Astrocyte (in vitro differentiated cells and primary cell): ENCODE measurements at regions not wholly inside any gene's neighbourhood (a gene's known extent, or its start where the extent isn't known, plus 50 kb on each side); places are given as distances from the start of the nearest gene placed in this dataset.
A peak's percentile ranks its signal among the peaks of the same experiment; 100 is the strongest.
"Not testable (repeated sequence)": the region's sequence is repeated elsewhere in the genome, so short reads cannot be mapped to it uniquely, and the experiment has no call there.

Experiments used
- DNase-seq: peaks from one replicate; pipeline ENCODE4 v3.0.0-alpha.2; 2010; ENCODE audit warnings: low read depth
- FAIRE-seq: peaks from 2 replicates; lab custom pipeline; 2011; peaks lifted over from hg19 to GRCh38; lab: Jason Lieb, UNC
- H2AFZ ChIP-seq: 2 replicates; pipeline ENCODE4 v1.6.0; 2012; ENCODE audit warnings: low read depth, low read length, inconsistent platforms
- H3K27ac ChIP-seq: 2 replicates; pipeline ENCODE4 v1.5.1; 2011; ENCODE audit warnings: low read depth, low read length, inconsistent platforms
- H3K27me3 ChIP-seq: 2 replicates; pipeline ENCODE4 v1.6.0; 2011; ENCODE audit warnings: low read length, inconsistent platforms; ENCODE audit not compliant: insufficient read depth
- H3K36me3 ChIP-seq: 2 replicates; pipeline ENCODE4 v1.5.1; 2011; ENCODE audit warnings: low read length, inconsistent platforms; ENCODE audit not compliant: insufficient read depth
- H3K4me1 ChIP-seq: 2 replicates; pipeline ENCODE4 v1.5.1; 2011; ENCODE audit warnings: low read length, inconsistent platforms; ENCODE audit not compliant: insufficient read depth
- H3K4me2 ChIP-seq: 2 replicates; pipeline ENCODE4 v1.6.0; 2012; ENCODE audit warnings: low read length, inconsistent platforms
- H3K4me3 ChIP-seq: 2 replicates; pipeline ENCODE4 v1.5.1; 2011; ENCODE audit warnings: low read depth, mild to moderate bottlenecking, low read length, inconsistent platforms; ENCODE audit not compliant: insufficient read depth
- H3K79me2 ChIP-seq: 2 replicates; pipeline ENCODE4 v1.6.0; 2012; ENCODE audit warnings: mild to moderate bottlenecking, low read length, inconsistent platforms; ENCODE audit not compliant: insufficient read depth
- H3K9ac ChIP-seq: 2 replicates; pipeline ENCODE4 v1.6.0; 2012; ENCODE audit warnings: mild to moderate bottlenecking, low read length, inconsistent platforms
- H3K9me3 ChIP-seq: 2 replicates; pipeline ENCODE4 v1.5.1; 2012; ENCODE audit warnings: low read depth, mild to moderate bottlenecking, low read length, inconsistent platforms; ENCODE audit not compliant: insufficient read depth
- H4K20me1 ChIP-seq: 2 replicates; pipeline ENCODE4 v1.6.0; 2012; ENCODE audit warnings: low read length, inconsistent platforms; ENCODE audit not compliant: insufficient read depth
- H3K27ac Mint-ChIP-seq: one replicate; pipeline ENCODE4 v1.8.0; 2021; ENCODE audit warnings: mild to moderate bottlenecking, mixed read lengths; ENCODE audit not compliant: unreplicated experiment
- H3K27me3 Mint-ChIP-seq: one replicate; pipeline ENCODE4 v1.8.0; 2021; ENCODE audit warnings: low read depth, mixed read lengths; ENCODE audit not compliant: unreplicated experiment
- H3K36me3 Mint-ChIP-seq: one replicate; pipeline ENCODE4 v1.8.0; 2021; ENCODE audit warnings: low read depth, mixed read lengths; ENCODE audit not compliant: unreplicated experiment
- H3K4me1 Mint-ChIP-seq: one replicate; pipeline ENCODE4 v1.8.0; 2021; ENCODE audit warnings: low read depth, mixed read lengths; ENCODE audit not compliant: unreplicated experiment
- H3K4me3 Mint-ChIP-seq: one replicate; pipeline ENCODE4 v1.8.0; 2021; ENCODE audit warnings: mild to moderate bottlenecking, moderate library complexity, mixed read lengths; ENCODE audit not compliant: unreplicated experiment
- H3K9me3 Mint-ChIP-seq: one replicate; pipeline ENCODE4 v1.8.0; 2021; ENCODE audit warnings: mild to moderate bottlenecking, mixed read lengths; ENCODE audit not compliant: unreplicated experiment
- EZH2 ChIP-seq: IDR thresholded peaks from 2 replicates; pipeline ENCODE4 v1.6.1; 2012; ENCODE audit warnings: mild to moderate bottlenecking, low read length, inconsistent platforms; ENCODE audit not compliant: insufficient read depth
- TF ChIP-seq, protein P1 (sequence below): IDR thresholded peaks from 2 replicates; pipeline ENCODE4 v1.5.1; 2011; ENCODE audit warnings: low read depth, mild to moderate bottlenecking, inconsistent platforms, low read length, moderate library complexity; ENCODE audit not compliant: insufficient read depth

DNA sequence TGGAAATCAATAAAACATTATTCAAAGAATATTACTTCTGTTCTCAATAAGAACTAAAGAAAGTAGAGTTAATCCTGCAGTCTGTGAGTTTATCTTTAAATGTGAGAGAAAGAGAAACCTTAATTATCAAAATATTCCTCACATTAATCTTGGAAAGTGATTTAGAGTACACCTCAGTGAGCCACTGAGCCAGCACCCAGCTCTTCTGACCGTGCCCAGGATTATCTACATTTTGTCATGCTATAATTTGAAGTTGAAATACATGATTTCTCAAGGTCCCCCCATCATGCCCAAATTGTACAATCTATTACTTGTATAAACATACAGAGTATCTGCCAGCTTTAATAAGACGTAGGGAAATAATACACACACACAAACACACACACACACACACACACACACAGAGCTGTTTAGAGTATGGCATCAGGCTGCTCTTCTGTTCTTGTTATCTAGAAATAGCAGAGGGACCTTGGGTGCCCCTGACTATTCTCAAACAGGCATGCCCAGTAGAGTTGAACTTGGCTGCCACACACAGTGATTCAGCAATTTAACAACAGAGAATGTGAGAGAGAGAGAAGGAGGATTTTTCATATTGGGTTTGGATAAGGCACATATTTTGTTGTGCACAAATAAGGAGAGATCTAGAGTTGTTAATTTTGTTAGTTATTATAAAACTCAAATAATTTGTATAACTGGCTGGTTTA lies 74.4 kb downstream of the P2RY1 start:
- H3K27me3 ChIP-seq: no peaks in the 10 kb centered on the region
- H3K4me1 ChIP-seq: no peaks in the 10 kb centered on the region
- no peak overlapping the region for H2AFZ ChIP-seq
- no peaks in the 10 kb centered on the region for H3K27me3 Mint-ChIP-seq
- H3K36me3 Mint-ChIP-seq: no peaks in the 10 kb centered on the region
- no peaks in the 10 kb centered on the region for H3K4me1 Mint-ChIP-seq
- no peak overlapping the region for H3K27ac Mint-ChIP-seq
- H3K9me3 Mint-ChIP-seq: no peaks in the 10 kb centered on the region
- no peak overlapping the region for H3K9ac ChIP-seq
- no peaks in the 10 kb centered on the region for H4K20me1 ChIP-seq
- no peak overlapping the region for H3K4me2 ChIP-seq
- H3K36me3 ChIP-seq: no peaks in the 10 kb centered on the region
- TF ChIP-seq EZH2: no peak
- TF ChIP-seq, protein P1, sequence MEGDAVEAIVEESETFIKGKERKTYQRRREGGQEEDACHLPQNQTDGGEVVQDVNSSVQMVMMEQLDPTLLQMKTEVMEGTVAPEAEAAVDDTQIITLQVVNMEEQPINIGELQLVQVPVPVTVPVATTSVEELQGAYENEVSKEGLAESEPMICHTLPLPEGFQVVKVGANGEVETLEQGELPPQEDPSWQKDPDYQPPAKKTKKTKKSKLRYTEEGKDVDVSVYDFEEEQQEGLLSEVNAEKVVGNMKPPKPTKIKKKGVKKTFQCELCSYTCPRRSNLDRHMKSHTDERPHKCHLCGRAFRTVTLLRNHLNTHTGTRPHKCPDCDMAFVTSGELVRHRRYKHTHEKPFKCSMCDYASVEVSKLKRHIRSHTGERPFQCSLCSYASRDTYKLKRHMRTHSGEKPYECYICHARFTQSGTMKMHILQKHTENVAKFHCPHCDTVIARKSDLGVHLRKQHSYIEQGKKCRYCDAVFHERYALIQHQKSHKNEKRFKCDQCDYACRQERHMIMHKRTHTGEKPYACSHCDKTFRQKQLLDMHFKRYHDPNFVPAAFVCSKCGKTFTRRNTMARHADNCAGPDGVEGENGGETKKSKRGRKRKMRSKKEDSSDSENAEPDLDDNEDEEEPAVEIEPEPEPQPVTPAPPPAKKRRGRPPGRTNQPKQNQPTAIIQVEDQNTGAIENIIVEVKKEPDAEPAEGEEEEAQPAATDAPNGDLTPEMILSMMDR: no peak
- H3K4me3 ChIP-seq: no peak overlapping the region
- FAIRE-seq: no peak
- peak; percentile 30 for DNase-seq
- H3K27ac ChIP-seq: no peak overlapping the region
- H3K9me3 ChIP-seq: no peaks in the 10 kb centered on the region
- H3K4me3 Mint-ChIP-seq: no peak overlapping the region
- no peaks in the 10 kb centered on the region for H3K79me2 ChIP-seq

DNA sequence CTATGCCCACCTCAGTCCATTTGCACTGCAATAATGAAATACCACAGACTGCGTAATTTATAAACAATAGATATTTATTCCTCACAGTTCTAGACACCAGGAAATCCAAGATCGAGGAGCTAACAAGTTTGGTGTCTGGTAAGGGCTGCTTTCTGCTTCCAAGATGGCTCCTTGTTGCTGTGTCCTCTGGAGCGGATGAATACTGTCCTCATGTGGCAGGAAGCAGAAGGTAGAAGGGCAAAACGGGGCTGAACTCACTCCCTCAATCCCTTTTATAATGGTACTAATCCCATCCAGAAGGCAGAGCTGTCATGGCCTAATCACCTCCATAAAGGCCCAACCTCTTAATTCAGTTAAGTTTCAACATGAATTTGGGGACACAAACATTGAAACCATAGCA lies 75.3 kb downstream of the P2RY1 start:
- Mint-ChIP-seq H3K36me3 (no peaks in the 10 kb centered on the region), H3K4me3 (no peak overlapping the region), H3K27me3 (no peaks in the 10 kb centered on the region), H3K9me3 (no peaks in the 10 kb centered on the region), H3K4me1 (no peaks in the 10 kb centered on the region), H3K27ac (no peak overlapping the region)
- H3K36me3 ChIP-seq: no peaks in the 10 kb centered on the region
- H3K9me3 ChIP-seq: no peaks in the 10 kb centered on the region
- H3K79me2 ChIP-seq: no peaks in the 10 kb centered on the region
- no peak for FAIRE-seq
- no peak for TF ChIP-seq EZH2
- TF ChIP-seq, protein P1: no peak
- H4K20me1 ChIP-seq: no peaks in the 10 kb centered on the region
- H3K4me3 ChIP-seq: no peak overlapping the region
- H3K27me3 ChIP-seq: no peaks in the 10 kb centered on the region
- no peak overlapping the region for H3K27ac ChIP-seq
- H3K4me1 ChIP-seq: no peaks in the 10 kb centered on the region
- no peak overlapping the region for H2AFZ ChIP-seq
- no peak overlapping the region for H3K9ac ChIP-seq
- H3K4me2 ChIP-seq: no peak overlapping the region
- DNase-seq: no peak

DNA sequence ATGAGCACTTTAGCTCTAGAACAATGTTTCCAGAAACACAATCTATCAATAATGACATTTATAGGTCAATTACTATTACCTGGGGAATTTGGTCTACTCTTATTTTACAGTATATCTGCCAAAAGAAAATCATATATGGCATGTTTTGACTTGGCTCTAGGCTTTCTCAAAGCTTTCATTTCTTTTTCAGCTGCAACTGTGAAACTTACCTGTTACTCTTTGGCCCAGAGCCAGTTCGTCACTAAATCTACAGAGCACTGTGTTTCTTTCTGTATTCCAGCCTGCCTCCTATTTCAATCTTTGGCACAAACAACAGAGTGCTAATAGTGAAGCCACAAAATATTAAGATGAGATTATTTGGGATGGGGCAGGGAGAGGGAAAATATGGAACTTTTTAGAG lies 76.0 kb downstream of the P2RY1 start:
- TF ChIP-seq EZH2: no peak
- TF ChIP-seq, protein P1: no peak
- no peak overlapping the region for H3K9ac ChIP-seq
- no peak overlapping the region for H3K4me3 Mint-ChIP-seq
- no peak overlapping the region for H3K27ac ChIP-seq
- no peaks in the 10 kb centered on the region for H3K4me1 ChIP-seq
- no peak overlapping the region for H3K4me3 ChIP-seq
- H3K4me1 Mint-ChIP-seq: no peaks in the 10 kb centered on the region
- no peaks in the 10 kb centered on the region for H3K36me3 Mint-ChIP-seq
- no peaks in the 10 kb centered on the region for H3K27me3 ChIP-seq
- DNase-seq (no peak), FAIRE-seq (no peak)
- H3K36me3 ChIP-seq: no peaks in the 10 kb centered on the region
- H3K9me3 Mint-ChIP-seq: no peaks in the 10 kb centered on the region
- no peaks in the 10 kb centered on the region for H3K9me3 ChIP-seq
- H3K79me2 ChIP-seq: no peaks in the 10 kb centered on the region
- no peaks in the 10 kb centered on the region for H3K27me3 Mint-ChIP-seq
- no peak overlapping the region for H3K4me2 ChIP-seq
- H4K20me1 ChIP-seq: no peaks in the 10 kb centered on the region
- H2AFZ ChIP-seq: no peak overlapping the region
- H3K27ac Mint-ChIP-seq: no peak overlapping the region

DNA sequence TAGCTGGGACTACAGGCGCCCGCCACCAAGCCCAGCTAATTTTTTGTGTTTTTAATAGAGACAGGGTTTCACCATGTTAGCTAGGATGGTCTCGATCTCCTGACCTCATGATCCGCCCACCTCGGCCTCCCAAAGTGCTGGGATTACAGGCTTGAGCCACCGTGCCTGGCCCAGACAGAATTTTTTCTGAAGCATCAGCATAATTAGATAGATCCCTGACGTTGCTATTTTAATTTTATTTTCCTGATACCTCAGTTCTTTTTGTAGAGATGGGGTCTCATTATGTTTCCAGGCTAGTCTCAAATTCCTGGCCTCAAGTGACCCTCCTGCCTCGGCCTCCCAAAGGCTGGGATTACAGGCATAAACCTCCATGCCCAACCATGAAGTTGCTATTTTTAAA lies 79.8 kb downstream of the P2RY1 start:
- H3K4me1 ChIP-seq, H3K27ac ChIP-seq, H2AFZ ChIP-seq, H4K20me1 ChIP-seq, H3K36me3 Mint-ChIP-seq, H3K27me3 Mint-ChIP-seq, H3K27ac Mint-ChIP-seq, H3K79me2 ChIP-seq, H3K9me3 Mint-ChIP-seq, H3K4me2 ChIP-seq, H3K27me3 ChIP-seq, H3K9ac ChIP-seq, H3K4me3 ChIP-seq, DNase-seq, H3K4me3 Mint-ChIP-seq, H3K4me1 Mint-ChIP-seq, FAIRE-seq, H3K36me3 ChIP-seq, H3K9me3 ChIP-seq: not testable (repeated sequence)
